ENCODE measurements at regions not wholly inside any gene's neighbourhood (a gene's known extent, or its start where the extent isn't known, plus 50 kb on each side); places are given as distances from the start of the nearest gene placed in this dataset.

DNA sequence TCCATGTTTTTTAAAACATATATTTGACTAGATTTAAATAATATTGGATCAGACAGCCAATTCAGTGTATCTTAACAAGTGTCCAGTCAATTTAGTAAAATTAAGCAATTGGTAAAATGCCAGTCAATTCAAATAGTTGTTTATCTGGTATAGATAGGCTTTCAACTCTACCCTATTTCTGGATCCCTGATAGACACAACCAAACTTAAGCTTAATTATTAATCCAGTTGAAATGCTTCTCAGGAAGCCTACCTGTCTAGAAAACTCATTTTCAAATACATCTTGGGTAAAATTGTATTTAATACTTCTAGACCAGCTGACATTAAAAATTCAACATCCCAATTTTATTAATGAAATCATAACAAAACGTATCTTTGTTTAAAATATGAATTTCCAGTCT is 710.8 kb upstream of the GRAMD2B start:
- no peaks in the 10 kb centered on the region for H3K4me1 Mint-ChIP-seq
- no peaks in the 10 kb centered on the region for H3K36me3 Mint-ChIP-seq (ENCODE audit: low read depth)
- ATAC-seq (replicated peaks), result no peak
- H3K4me3 Mint-ChIP-seq, result no peak overlapping the region
- peaks cover 20% of the 10 kb centered on the region for H3K9me3 Mint-ChIP-seq
- no peak overlapping the region for H3K27ac Mint-ChIP-seq
- no peaks in the 10 kb centered on the region for H3K27me3 Mint-ChIP-seq

DNA sequence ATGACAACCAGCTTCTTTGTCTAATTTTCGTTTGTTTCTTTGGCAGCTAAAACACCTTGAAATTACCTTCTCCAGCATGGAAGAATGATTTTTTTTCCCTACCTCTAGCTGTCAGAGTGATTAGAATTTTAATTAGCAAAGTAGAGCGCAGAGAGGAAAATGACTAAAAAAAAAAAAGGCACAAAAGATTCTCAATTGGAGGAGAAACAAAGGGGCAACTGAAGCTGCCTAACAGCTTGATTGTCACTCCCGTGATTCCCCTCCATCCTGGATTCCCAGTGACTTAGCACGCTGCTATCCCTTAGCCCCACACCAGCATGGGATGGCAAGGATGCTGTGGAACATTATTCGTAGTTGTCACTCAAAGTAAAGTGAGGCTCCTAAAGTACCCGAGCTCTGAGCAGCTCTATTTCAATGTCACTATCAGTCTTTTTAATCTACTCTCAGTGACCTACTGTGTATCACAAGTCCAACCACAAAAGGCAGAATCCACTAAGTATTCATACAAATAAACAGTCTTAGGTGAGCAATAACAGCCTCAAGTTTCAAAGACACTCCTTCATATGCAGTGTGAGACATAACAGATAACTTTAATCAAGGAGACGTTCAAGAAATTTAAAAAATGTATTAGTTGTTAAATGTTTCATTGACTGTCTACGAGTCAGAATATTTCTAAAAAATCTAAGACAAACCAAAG is 710.0 kb upstream of the GRAMD2B start:
- H3K27ac Mint-ChIP-seq, result no peak overlapping the region
- no peaks in the 10 kb centered on the region for H3K36me3 Mint-ChIP-seq (ENCODE audit: low read depth)
- H3K9me3 Mint-ChIP-seq, result peaks cover 20% of the 10 kb centered on the region
- H3K27me3 Mint-ChIP-seq, result no peaks in the 10 kb centered on the region
- no peak for ATAC-seq (replicated peaks)
- H3K4me1 Mint-ChIP-seq, result no peaks in the 10 kb centered on the region
- no peak overlapping the region for H3K4me3 Mint-ChIP-seq

DNA sequence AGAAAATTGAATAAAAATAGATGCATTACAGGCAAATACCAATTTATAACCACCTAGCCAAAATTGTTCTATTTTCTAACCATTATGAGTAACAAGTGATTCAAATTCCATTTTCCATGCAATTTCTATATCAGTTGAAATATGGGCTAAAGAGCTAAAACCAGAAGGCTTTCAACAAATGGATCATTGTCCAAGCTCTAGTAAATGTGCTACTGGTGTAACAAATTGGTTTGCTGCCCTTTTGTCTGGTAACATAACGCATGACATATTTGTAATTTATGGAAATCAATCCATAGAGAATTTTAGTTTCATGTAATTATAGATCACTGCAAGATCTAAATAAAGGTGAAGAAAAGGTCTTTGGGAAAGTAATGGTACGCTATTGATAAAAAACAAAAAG is 708.0 kb upstream of the GRAMD2B start:
- H3K4me3 Mint-ChIP-seq, result no peak overlapping the region
- H3K9me3 Mint-ChIP-seq, result peaks cover 10% of the 10 kb centered on the region
- no peak overlapping the region for H3K27ac Mint-ChIP-seq
- no peaks in the 10 kb centered on the region for H3K4me1 Mint-ChIP-seq
- no peak for ATAC-seq (replicated peaks)
- no peaks in the 10 kb centered on the region for H3K36me3 Mint-ChIP-seq (ENCODE audit: low read depth)
- no peaks in the 10 kb centered on the region for H3K27me3 Mint-ChIP-seq

GRCh38 chr5:125717209-125717608 is 706.0 kb upstream of the GRAMD2B start:
- Mint-ChIP-seq H3K27me3 (no peaks in the 10 kb centered on the region), H3K27ac (no peak overlapping the region), H3K4me3 (no peak overlapping the region), H3K36me3 (ENCODE audit: low read depth) (no peaks in the 10 kb centered on the region), H3K4me1 (no peaks in the 10 kb centered on the region), H3K9me3 (peaks cover 10% of the 10 kb centered on the region)
- ATAC-seq (replicated peaks), result no peak

- Mint-ChIP-seq H3K9me3 (peaks cover 4% of the 10 kb centered on the region), H3K36me3 (ENCODE audit: low read depth) (no peaks in the 10 kb centered on the region), H3K4me1 (no peaks in the 10 kb centered on the region), H3K27me3 (no peaks in the 10 kb centered on the region), H3K4me3 (no peak overlapping the region), H3K27ac (no peak overlapping the region)
- ATAC-seq (replicated peaks), result no peak
These were observed 703.4 kb upstream of the GRAMD2B start for GRCh38 chr5:125719681-125720347.

DNA sequence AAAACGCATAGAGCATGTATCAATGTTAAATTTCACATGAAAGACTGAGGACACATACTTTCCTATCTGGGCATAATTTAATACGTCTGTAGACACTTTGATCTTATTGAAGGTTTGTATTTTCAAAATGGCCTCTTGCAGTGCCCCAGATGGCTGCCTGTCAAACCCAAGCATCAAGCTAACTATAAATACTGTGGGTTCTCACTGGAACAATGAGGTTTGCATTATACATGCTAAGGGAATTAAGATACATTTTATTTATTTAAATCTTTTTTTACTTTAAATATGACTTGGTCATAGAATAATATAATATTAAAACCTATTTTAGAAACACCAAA is 702.9 kb upstream of the GRAMD2B start:
- Mint-ChIP-seq H3K4me3 (no peak overlapping the region), H3K36me3 (ENCODE audit: low read depth) (no peaks in the 10 kb centered on the region), H3K27ac (no peak overlapping the region), H3K27me3 (no peaks in the 10 kb centered on the region), H3K4me1 (no peaks in the 10 kb centered on the region), H3K9me3 (peaks cover 4% of the 10 kb centered on the region)
- no peak for ATAC-seq (replicated peaks)

DNA sequence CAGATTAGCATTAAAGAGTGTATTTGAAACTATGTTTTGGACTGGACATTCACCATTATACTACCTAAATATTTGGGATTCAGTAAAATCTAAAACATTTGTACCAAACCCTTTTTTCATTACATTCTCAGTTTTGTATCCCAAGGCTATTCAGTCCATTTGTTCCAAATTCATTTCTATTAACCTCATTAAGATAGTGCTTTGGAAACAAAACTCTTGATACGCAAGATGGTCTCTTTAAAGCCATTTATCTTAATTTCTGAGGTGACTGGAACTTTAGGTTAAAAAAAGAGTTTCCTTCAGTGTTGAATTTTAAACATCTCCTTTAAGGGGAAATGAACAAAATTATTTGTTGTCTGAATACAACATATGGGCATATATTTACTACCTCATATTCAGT is 702.5 kb upstream of the GRAMD2B start:
- H3K4me3 Mint-ChIP-seq, result no peak overlapping the region
- no peaks in the 10 kb centered on the region for H3K27me3 Mint-ChIP-seq
- no peak overlapping the region for H3K27ac Mint-ChIP-seq
- ATAC-seq (replicated peaks), result no peak
- H3K4me1 Mint-ChIP-seq, result no peaks in the 10 kb centered on the region
- H3K9me3 Mint-ChIP-seq, result peaks cover 4% of the 10 kb centered on the region
- no peaks in the 10 kb centered on the region for H3K36me3 Mint-ChIP-seq (ENCODE audit: low read depth)

DNA sequence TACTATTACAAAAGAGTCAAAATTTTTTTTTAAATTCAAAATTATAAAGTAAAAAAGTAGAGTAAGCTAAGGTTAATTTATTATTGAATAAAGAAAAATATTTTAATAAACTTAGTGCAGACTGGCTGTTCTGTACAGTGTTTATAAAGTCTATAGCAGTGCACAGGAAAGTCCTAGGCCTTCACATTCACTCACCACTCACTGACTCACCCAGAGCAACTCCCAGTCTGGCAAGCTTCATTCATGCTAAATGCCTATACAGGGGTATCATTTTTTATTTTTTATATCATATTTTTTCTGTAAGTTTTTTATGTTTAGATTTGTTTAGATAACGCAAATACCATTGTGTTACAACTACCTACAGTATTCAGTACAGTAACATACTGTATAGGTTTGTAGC is 700.7 kb upstream of the GRAMD2B start:
- no peak overlapping the region for H3K27ac Mint-ChIP-seq
- H3K4me1 Mint-ChIP-seq, result no peaks in the 10 kb centered on the region
- no peak for ATAC-seq (replicated peaks)
- H3K4me3 Mint-ChIP-seq, result no peak overlapping the region
- H3K36me3 Mint-ChIP-seq (ENCODE audit: low read depth), result no peaks in the 10 kb centered on the region
- H3K9me3 Mint-ChIP-seq, result no peaks in the 10 kb centered on the region
- no peaks in the 10 kb centered on the region for H3K27me3 Mint-ChIP-seq

DNA sequence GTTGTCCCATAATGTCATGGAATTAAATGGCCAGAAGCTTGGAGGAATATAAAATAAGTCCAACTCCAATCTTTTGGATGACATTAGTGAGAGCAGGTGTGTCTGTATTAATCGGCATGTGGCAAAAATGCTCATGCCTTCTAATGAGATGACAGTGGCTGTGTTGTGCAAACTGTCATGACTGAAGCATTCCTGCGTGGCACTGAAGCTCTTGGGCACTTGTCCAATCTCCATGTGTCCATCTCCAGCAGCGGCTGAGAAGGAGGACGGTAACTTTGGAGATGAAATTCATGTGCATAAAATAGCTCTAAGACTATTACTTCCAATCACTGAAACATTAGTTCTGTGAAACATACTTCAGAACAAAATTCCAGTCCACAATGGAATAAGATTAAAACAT is 697.5 kb upstream of the GRAMD2B start:
- no peaks in the 10 kb centered on the region for H3K9me3 Mint-ChIP-seq
- no peak for ATAC-seq (replicated peaks)
- H3K4me3 Mint-ChIP-seq, result no peak overlapping the region
- no peaks in the 10 kb centered on the region for H3K36me3 Mint-ChIP-seq (ENCODE audit: low read depth)
- H3K27me3 Mint-ChIP-seq, result no peaks in the 10 kb centered on the region
- no peak overlapping the region for H3K27ac Mint-ChIP-seq
- no peaks in the 10 kb centered on the region for H3K4me1 Mint-ChIP-seq

- H3K36me3 Mint-ChIP-seq (ENCODE audit: low read depth), result no peaks in the 10 kb centered on the region
- H3K27me3 Mint-ChIP-seq, result no peaks in the 10 kb centered on the region
- no peaks in the 10 kb centered on the region for H3K4me1 Mint-ChIP-seq
- no peak for ATAC-seq (replicated peaks)
- H3K27ac Mint-ChIP-seq, result no peak overlapping the region
- H3K9me3 Mint-ChIP-seq, result peaks cover 6% of the 10 kb centered on the region
- H3K4me3 Mint-ChIP-seq, result no peak overlapping the region
These were observed 679.3 kb upstream of the GRAMD2B start for GRCh38 chr5:125743939-125744338.

DNA sequence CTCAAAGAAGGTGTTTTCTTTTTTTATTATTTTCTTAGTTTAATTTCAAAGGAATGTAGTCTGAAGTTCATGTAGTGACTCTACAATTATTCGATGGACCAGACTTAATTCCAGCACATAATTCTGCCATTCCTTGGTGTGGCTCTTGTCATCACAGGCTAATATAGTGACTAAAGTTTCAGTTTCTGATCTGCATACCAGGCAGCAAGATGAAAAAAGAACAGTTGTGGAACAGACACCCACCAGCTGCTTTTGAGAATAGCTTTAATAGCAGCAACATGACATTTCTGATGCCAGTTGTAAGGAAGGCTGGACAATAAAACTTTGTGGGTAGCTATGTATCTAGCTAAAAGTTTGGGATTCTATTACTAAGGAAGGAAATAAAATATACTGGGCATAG is 676.3 kb upstream of the GRAMD2B start:
- no peaks in the 10 kb centered on the region for H3K36me3 Mint-ChIP-seq (ENCODE audit: low read depth)
- no peaks in the 10 kb centered on the region for H3K27me3 Mint-ChIP-seq
- H3K9me3 Mint-ChIP-seq, result peaks cover 13% of the 10 kb centered on the region
- H3K27ac Mint-ChIP-seq, result no peak overlapping the region
- no peaks in the 10 kb centered on the region for H3K4me1 Mint-ChIP-seq
- no peak overlapping the region for H3K4me3 Mint-ChIP-seq
- ATAC-seq (replicated peaks), result no peak

- Mint-ChIP-seq H3K36me3 (ENCODE audit: low read depth) (no peaks in the 10 kb centered on the region), H3K4me3 (no peak overlapping the region), H3K4me1 (no peaks in the 10 kb centered on the region), H3K27me3 (no peaks in the 10 kb centered on the region), H3K27ac (no peak overlapping the region), H3K9me3 (peaks cover 8% of the 10 kb centered on the region)
- no peak for ATAC-seq (replicated peaks)
These were observed 672.9 kb upstream of the GRAMD2B start for GRCh38 chr5:125750147-125750860.

- Mint-ChIP-seq H3K27ac (no peak overlapping the region), H3K4me3 (no peak overlapping the region), H3K27me3 (no peaks in the 10 kb centered on the region), H3K36me3 (ENCODE audit: low read depth) (no peaks in the 10 kb centered on the region), H3K9me3 (peaks cover 8% of the 10 kb centered on the region), H3K4me1 (no peaks in the 10 kb centered on the region)
- no peak for ATAC-seq (replicated peaks)
These were observed 672.4 kb upstream of the GRAMD2B start for GRCh38 chr5:125750861-125751186.

- no peak for ATAC-seq (replicated peaks)
- Mint-ChIP-seq H3K36me3 (ENCODE audit: low read depth) (no peaks in the 10 kb centered on the region), H3K27me3 (no peaks in the 10 kb centered on the region), H3K4me1 (no peaks in the 10 kb centered on the region), H3K9me3 (peaks cover 5% of the 10 kb centered on the region), H3K4me3 (no peak overlapping the region), H3K27ac (no peak overlapping the region)
These were observed 666.8 kb upstream of the GRAMD2B start for GRCh38 chr5:125756456-125756855.

- Mint-ChIP-seq H3K9me3 (peaks cover 12% of the 10 kb centered on the region), H3K4me1 (no peaks in the 10 kb centered on the region), H3K27ac (no peak overlapping the region), H3K36me3 (ENCODE audit: low read depth) (no peaks in the 10 kb centered on the region), H3K4me3 (no peak overlapping the region), H3K27me3 (no peaks in the 10 kb centered on the region)
- ATAC-seq (replicated peaks), result no peak
These were observed 656.5 kb upstream of the GRAMD2B start for GRCh38 chr5:125766706-125767105.

Data from activated T-helper 17 cell treated with anti-CD3 and anti-CD28 coated beads, Interleukin-2, amount 50 U/mL, for 72 hours (primary cell).